ENCODE measurements at regions not wholly inside any gene's neighbourhood (a gene's known extent, or its start where the extent isn't known, plus 50 kb on each side); places are given as distances from the start of the nearest gene placed in this dataset.

DNA sequence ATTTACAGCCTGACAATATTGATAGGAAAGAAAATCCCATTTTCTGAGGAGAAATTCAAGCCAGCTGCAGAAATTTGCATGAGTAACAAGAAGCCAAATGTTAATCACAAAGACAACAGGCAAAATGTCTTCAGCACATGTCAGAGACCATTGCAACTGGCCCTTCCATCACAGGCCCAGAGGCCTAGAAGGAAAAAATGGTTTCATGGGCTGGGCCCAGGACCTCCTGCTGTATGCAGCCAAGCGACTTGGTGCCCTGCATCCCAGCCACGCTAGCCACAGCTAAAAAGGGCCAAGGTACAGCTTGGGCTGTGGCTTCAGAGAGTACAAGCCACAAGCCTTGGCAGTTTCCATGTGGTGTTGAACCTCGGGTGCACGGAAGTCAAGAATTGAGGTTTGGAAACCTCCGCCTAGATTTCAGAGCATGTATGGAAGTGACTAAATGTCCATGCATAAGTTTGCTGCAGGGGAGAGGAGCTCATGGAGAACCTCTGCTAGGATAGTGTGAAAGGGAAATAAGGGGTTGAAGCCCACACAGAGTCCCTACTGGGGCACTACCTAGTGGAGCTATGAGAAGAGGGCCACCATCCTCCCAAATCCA, 1474.0 kb downstream of the PCDH9 start:
- H3K9me3 ChIP-seq, result no peaks in the 10 kb centered on the region
- no peak overlapping the region for H3K27ac ChIP-seq
- intact Hi-C loops (cut with DNase I), result no loop called here
- no peaks in the 10 kb centered on the region for H3K27me3 ChIP-seq
- H3K4me1 ChIP-seq, result no peaks in the 10 kb centered on the region
- 67 to 69% methylated on average over 5 of the region's 5 CpGs for WGBS, 2 donors
- H3K36me3 ChIP-seq (replicated peaks in 1 of 2; ENCODE audit: insufficient read depth in 1 of 2, low read depth in 2 of 2), result no peaks in the 10 kb centered on the region
- DNase-seq, result no peak
- H3K4me3 ChIP-seq, result no peak overlapping the region
- TF ChIP-seq POLR2A (IDR thresholded peaks at IDR 0.05), result no peak
- TF ChIP-seq, protein P1, sequence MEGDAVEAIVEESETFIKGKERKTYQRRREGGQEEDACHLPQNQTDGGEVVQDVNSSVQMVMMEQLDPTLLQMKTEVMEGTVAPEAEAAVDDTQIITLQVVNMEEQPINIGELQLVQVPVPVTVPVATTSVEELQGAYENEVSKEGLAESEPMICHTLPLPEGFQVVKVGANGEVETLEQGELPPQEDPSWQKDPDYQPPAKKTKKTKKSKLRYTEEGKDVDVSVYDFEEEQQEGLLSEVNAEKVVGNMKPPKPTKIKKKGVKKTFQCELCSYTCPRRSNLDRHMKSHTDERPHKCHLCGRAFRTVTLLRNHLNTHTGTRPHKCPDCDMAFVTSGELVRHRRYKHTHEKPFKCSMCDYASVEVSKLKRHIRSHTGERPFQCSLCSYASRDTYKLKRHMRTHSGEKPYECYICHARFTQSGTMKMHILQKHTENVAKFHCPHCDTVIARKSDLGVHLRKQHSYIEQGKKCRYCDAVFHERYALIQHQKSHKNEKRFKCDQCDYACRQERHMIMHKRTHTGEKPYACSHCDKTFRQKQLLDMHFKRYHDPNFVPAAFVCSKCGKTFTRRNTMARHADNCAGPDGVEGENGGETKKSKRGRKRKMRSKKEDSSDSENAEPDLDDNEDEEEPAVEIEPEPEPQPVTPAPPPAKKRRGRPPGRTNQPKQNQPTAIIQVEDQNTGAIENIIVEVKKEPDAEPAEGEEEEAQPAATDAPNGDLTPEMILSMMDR (IDR thresholded peaks at IDR 0.05), result no peak
- ATAC-seq, result no peak

DNA sequence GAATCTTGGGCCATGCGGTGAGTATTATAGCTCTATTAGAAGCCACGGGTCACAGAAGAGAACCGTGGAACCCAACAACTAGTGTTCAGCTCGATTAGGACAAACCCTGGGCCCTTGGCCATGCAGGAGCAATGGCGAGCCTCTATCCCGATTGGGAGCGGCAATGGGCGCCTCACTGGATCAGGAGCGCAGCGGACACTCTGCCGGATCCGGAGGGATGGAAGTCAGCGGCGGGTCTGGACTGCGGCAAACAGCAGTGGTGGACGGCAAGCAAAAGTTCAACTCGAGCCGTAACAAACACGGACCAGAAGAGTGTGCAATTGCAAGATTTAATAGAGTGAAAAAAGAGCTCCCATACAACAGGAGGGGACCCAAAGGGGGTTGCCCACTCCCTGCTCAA, 1481.9 kb downstream of the PCDH9 start:
- WGBS, 2 donors, result 87 to 88% methylated on average over 19 of the region's 19 CpGs

DNA sequence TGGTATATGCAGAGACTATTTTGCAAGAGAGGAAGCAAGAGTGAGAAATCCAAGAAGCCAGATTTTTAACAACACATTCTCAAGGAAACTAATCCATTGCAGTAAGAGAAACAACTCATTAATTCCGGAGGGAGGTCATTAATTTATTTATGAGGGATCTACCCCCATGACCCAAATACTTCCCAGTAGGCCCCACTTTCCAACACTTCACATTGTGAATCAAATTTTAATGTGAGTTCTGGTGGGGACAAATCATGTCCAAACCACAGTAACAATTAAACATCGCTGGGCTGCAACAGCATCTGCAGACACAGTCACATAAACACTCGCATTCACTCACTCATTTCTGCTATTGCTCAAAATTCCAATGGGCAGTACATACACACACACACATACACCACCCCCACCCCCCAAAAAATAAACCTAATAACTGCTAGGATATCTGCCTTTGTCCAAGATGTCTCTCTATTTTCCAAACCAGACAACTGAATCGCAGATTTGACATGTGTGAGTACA, 1483.7 kb downstream of the PCDH9 start:
- no peak overlapping the region for H3K4me3 ChIP-seq
- no peak overlapping the region for H3K27ac ChIP-seq
- DNase-seq (no peak), ATAC-seq (no peak)
- WGBS, 2 donors, result 71 to 79% methylated on average over 4 of the region's 4 CpGs
- no peaks in the 10 kb centered on the region for H3K4me1 ChIP-seq
- no peaks in the 10 kb centered on the region for H3K27me3 ChIP-seq
- no peak for TF ChIP-seq POLR2A (IDR thresholded peaks at IDR 0.05)
- TF ChIP-seq, protein P1 (IDR thresholded peaks at IDR 0.05), result no peak
- no peaks in the 10 kb centered on the region for H3K36me3 ChIP-seq (replicated peaks in 1 of 2; ENCODE audit: insufficient read depth in 1 of 2, low read depth in 2 of 2)
- intact Hi-C loops (cut with DNase I), result no loop called here
- no peaks in the 10 kb centered on the region for H3K9me3 ChIP-seq

More for the DNA sequence above, 1481.9 kb downstream of the PCDH9 start:
- no peak for ATAC-seq
- DNase-seq, result no peak
- no peak overlapping the region for H3K27ac ChIP-seq
- H3K36me3 ChIP-seq (replicated peaks in 1 of 2; ENCODE audit: insufficient read depth in 1 of 2, low read depth in 2 of 2), result no peaks in the 10 kb centered on the region
- no peaks in the 10 kb centered on the region for H3K27me3 ChIP-seq
- H3K4me3 ChIP-seq, result no peak overlapping the region
- intact Hi-C loops (cut with DNase I), result no loop called here
- H3K9me3 ChIP-seq, result no peaks in the 10 kb centered on the region
- no peaks in the 10 kb centered on the region for H3K4me1 ChIP-seq
- TF ChIP-seq, protein P1 (IDR thresholded peaks at IDR 0.05), result no peak
- no peak for TF ChIP-seq POLR2A (IDR thresholded peaks at IDR 0.05)

DNA sequence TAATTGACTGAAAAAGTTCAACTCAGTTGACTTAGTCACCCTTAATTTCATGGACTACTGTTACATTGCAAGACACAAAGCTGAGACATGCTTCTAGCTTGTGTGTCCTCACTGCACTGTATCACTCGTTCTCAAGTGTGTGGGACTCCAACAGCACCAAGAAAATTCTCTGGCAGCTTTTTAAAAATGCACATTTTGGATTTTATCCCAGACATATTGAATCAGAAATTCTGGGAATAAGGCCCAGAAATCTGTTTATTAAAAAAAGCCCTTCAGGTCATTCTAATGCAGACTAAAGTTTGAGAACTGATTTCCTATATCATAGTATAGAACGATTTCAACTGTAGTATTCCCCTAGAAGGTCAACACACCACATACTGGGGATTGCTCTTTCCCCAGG, 1485.3 kb downstream of the PCDH9 start:
- intact Hi-C loops (cut with DNase I), result no loop called here
- no peak for ATAC-seq
- no peak for DNase-seq
- Histone ChIP-seq H3K4me3 (no peak overlapping the region), H3K9me3 (no peaks in the 10 kb centered on the region), H3K27ac (no peak overlapping the region), H3K36me3 (replicated peaks in 1 of 2; ENCODE audit: insufficient read depth in 1 of 2, low read depth in 2 of 2) (no peaks in the 10 kb centered on the region), H3K27me3 (no peaks in the 10 kb centered on the region), H3K4me1 (no peaks in the 10 kb centered on the region)
- WGBS, 2 donors, result 50 to 53% methylated on average over 2 of the region's 2 CpGs
- no peak for TF ChIP-seq POLR2A (IDR thresholded peaks at IDR 0.05)
- TF ChIP-seq, protein P1 (IDR thresholded peaks at IDR 0.05), result no peak

DNA sequence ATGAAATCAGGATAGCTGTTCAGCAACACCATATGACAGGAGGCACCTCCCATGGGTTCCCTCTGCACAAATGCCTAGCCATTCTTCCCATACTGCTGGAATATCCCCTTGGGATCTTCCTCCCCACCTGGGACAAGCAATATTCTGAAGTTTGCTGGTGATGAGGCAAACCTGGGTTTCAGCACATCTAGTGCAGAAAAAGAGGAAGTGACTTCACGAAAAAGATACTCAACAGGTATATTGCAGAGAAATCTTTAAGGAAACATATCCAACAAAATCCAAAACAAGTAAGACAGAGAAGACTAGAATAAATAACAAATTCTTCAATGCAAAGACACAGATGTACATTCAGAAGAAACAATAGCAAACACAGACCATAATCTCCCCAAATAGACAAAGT, 1497.0 kb downstream of the PCDH9 start:
- DNase-seq (no peak), ATAC-seq (no peak)
- no peak overlapping the region for H3K4me3 ChIP-seq
- 53 to 55% methylated on average over 1 of the region's 1 CpG for WGBS, 2 donors
- H3K27ac ChIP-seq, result no peak overlapping the region
- no peaks in the 10 kb centered on the region for H3K4me1 ChIP-seq
- H3K36me3 ChIP-seq (replicated peaks in 1 of 2; ENCODE audit: insufficient read depth in 1 of 2, low read depth in 2 of 2), result no peaks in the 10 kb centered on the region
- no peak for TF ChIP-seq POLR2A (IDR thresholded peaks at IDR 0.05)
- TF ChIP-seq, protein P1 (IDR thresholded peaks at IDR 0.05), result no peak
- intact Hi-C loops (cut with DNase I), result no loop called here
- H3K9me3 ChIP-seq, result no peaks in the 10 kb centered on the region
- H3K27me3 ChIP-seq, result no peaks in the 10 kb centered on the region
